Islet of Langerhans (tissue), 1 donor: ENCODE measurements at regions not wholly inside any gene's neighbourhood (a gene's known extent, or its start where the extent isn't known, plus 50 kb on each side); places are given as distances from the start of the nearest gene placed in this dataset.
"Not testable (repeated sequence)": the region's sequence is repeated elsewhere in the genome, so short reads cannot be mapped to it uniquely, and the experiment has no call there.

ENCODE experiments used
- FAIRE-seq: peaks from one replicate; lab custom pipeline; 2011; peaks lifted over from hg19 to GRCh38; lab: Jason Lieb, UNC

- no peak for FAIRE-seq
Observed at GRCh38 chr12:30345744-30346471, 349.8 kb downstream of the IPO8 start.

DNA sequence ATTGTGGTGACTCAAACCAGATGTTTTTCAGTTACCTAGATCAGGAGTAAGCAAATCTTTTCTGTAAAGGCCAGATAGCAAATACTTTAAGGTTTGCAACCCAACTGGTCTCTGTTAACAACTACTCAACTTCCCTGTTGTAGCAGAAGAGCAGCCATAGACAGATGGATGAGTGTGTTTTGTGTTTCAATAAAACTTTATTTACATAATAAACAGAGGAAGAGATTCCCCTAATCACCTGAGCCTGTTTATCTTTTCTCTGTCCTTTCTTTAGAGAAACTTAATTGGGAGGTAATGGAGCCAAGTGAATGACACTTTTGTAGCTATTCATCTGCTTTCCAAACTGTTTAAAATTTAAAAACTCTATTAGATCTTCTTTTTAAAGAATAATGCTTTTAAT, 365.1 kb downstream of the IPO8 start:
- no peak for FAIRE-seq

GRCh38 chr12:30329281-30329680, 366.4 kb downstream of the IPO8 start:
- no peak for FAIRE-seq

DNA sequence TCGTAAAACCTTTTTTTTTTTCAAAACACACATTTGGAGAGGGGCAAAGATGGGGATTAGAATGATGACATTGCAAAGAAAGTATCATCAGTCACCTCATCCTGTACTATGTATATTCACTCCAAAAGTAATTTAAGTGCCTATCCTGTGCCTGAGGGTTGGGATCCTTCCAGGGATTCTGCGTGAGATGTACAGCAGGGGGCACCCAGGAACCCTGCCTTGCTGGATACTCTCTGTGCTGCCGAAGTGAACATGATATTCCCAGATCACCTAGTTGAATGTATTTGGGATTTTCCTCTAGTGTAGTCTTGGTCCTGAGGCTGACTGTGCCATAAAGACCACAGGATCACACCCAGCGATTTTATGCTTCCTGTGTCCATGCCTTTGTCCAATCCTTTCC, 372.7 kb downstream of the IPO8 start:
- no peak for FAIRE-seq

DNA sequence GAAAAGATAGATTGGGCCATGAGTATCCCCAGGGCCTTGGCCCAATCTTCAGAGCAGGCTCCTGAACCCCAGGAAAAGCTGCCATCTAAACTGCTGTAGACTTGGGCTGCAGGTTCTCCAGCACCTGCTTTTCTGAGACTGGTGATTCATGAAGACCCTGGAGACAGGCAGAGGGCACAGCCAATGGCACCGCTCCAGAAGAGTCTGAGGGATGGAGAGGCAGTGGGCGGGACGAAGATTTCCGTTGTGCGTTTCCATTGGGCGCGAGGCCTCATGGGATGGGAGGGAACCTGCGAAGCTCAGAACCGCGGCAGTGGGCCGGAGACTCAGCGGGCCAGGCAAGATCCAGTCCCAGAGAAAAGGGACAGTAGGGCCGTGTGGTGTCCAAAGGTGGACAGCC, 375.1 kb downstream of the IPO8 start:
- no peak for FAIRE-seq

DNA sequence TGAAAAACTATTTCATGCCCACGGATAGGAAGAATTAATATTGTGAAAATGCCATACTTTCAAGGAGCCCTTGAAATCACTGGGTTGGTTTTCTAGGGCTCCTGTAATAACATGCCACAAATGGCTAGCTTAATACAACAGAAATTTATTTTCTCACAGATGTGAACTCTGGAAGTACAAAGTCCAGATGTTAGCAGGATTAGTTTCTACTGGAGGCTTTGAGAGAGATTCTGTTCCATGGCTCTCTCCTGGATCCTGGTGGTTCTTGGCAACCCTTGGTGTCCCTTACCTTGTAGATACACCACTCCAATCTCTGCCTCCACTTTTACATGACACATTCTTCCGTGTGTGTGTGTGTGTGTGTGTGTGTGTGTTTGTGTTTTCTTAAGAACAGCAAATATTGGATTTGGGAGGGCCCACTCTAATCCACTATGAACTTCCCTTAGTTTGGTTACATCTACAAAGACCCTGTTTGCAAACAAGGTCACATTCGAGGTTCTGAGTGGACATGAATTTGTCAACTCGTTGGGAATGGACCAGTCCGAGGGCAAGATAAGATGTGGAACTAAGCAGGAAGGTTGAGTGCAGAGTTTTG, 381.1 kb downstream of the IPO8 start:
- FAIRE-seq, result no peak

- FAIRE-seq, result no peak
Observed at GRCh38 chr12:30308010-30308717, 387.5 kb downstream of the IPO8 start.

- FAIRE-seq, result no peak
Observed at GRCh38 chr12:30304528-30304927, 391.1 kb downstream of the IPO8 start.

DNA sequence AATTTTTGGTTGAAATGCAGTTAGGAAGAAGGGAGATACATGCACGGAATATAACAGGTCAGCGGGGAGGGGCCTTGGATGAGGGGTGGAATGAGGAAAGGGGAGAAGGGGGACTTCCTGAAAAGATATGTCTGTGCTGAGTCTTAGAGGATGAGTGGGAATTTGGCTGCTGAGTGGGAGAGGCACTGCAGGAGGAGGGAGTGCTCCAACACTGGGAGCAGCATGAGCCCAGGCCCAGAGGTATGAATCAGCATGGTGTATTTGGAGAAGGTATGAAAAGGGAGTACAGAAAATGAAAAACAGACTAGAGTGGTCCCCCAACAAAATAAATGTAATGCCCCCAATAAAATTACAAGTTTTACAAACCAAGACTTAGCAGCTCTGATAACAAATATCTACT, 394.4 kb downstream of the IPO8 start:
- FAIRE-seq, result no peak

DNA sequence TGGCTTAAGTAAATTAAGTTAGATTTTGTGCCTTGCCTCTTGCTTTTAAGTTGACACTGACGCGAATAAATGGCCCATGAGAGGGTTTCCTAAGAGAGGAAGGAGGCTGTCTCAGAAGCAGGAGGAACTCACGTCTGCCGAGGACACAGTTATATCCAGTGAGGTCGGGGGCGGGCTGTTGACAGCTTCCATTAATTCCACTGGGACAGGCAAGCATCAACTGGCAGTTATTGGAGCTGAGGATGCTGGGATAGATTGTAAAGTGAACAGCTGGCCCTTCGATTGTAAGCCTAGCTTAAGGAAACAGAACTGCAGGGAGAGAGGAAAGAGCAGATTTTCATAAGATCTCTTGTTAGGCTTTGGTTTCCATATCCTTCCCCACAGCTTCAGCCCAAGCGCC, 399.2 kb downstream of the IPO8 start:
- FAIRE-seq, result no peak

DNA sequence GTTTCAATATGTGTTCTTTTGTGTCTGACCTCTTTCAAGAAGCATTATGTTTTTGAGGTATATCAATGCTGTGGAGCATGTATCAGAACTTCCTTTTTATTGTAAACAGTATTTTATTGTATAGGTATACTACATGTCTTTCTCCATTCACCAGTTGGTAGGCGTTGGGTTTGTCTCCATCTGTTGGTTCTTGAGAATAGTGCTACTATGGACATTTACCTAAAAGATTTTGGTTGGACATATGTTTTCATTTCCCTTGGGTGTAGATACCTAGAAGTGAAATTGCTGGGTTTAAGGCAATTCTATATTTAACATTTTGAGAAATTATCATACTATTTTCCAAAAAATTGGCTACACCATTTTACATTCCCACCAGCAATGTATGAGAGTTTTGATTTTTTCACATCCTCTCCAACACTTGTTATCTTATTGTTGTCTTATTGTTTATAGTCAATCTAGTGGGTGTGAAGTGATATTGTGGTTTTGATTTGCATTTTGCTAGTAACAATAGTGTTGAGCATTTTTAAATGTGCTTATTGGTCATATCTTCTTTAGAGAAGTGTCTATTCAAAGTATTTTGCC, 409.2 kb downstream of the IPO8 start:
- FAIRE-seq, result peak; percentile 77

DNA sequence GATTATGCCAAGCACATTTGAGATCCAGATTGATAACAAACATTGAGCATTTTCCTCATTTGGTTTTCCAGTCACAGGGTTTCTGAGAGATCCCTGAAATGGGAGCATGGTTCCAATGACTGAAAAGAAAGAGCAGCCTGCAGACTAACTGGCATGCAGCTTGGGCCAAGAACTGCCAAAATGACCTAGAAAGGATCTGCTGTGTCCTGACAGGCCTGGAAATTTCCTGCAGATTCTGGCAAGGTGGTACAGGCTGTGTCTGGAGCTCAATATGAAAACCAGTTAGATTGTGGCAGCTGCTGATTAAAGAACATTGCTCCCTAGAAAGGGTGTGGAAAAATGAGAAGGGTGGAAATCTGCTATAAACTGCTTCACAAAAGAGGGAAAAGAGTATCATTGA, 417.3 kb downstream of the IPO8 start:
- no peak for FAIRE-seq

GRCh38 chr12:30272515-30272914, 423.2 kb downstream of the IPO8 start:
- FAIRE-seq, result not testable (repeated sequence)

DNA sequence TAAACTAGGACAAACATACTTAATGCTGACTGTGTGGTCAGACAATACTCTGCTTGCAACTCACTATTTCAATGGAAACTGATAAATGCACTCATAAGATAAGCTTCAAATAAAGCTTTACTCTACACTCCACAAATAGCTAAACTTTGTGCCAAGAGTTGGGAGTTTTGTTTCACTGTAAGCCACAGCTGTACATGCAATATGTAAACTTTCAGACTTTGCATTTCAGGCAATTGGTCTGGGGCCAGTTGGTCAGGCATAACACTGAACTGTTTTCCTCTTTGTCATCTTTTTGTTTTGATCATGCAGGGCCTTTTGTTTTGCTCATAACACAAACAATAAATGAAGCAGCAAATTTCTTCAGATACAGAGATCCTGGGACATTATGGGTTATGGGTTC, 426.2 kb downstream of the IPO8 start:
- no peak for FAIRE-seq

DNA sequence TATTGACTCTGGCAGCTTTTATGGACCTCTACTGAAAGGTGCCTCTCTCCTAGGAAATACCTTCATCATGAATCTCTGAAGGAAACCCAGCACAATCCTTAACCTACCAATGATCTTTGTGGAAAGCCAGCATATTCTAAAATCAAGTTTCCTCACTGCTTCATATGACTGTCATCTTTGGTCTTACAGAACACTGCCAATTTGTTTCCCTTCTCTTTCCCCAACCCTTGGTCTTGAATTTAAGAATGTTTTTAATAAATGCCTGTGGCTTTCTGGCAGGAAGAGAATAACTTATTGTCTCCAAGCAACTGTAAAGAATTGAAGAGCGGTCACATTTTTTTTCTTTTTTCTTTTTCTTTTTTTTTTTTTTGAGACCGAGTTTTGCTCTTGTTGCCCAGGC, 427.6 kb downstream of the IPO8 start:
- no peak for FAIRE-seq

- no peak for FAIRE-seq
Observed at GRCh38 chr12:30263434-30263833, 432.2 kb downstream of the IPO8 start.

DNA sequence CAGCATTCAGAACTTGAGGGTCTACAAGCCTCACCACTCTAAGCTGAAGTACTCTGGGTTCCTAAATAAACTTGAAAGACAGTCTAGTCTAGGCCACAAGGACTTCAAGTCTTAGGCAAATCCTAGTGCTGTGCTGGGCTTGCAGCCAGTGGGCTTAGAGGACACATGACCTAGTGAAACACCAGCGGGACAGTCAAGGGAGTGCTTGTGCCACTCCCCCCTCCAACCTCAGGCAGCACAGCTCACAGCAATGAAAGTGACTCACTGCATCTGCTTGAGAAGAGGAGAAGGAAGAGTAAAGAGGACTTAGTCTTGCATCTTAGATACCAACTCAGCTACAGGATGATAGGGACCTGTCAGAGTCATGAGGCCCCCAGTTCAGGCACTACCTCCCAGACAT, 438.1 kb downstream of the IPO8 start:
- no peak for FAIRE-seq

DNA sequence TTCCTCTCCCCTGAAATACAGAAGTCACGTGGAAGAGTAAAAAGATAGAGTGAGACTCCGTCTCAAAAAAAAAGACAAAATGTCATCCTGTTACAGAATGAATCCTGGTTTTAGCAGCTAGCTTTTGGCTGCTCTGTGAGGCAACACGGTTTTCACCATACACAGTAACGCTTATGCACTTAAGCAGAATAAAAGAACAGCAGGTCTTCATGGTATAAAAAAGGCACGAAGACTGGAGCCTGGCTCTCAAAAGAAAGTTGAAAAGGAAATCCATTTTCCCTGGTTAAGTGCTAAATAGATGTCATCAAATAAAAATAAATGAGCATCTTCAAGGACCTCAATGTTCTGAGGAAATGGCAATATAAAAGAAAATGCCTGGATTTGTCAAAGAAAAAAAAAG, 444.1 kb downstream of the IPO8 start:
- no peak for FAIRE-seq

DNA sequence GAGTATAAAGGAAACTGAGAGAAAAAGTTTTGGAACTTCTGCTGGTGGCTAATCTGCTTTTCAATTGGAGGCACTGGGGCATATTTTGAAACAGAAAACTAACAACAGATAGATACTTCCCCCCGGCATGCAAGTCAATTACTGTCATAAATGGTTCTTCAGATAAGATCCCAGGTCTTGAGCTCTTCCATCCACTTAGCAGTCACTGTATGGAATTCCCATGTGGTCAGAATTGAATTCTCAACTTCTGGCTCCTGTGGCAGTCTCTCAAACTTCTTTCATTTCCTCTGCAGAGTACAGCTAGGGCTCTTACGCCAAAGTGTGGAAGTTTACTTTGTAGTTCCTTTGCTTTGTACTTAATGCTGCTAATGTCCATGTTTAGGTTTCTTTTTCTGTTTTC, 452.2 kb downstream of the IPO8 start:
- FAIRE-seq, result no peak

GRCh38 chr12:30219047-30219446, 435.3 kb upstream of the TMTC1 start:
- FAIRE-seq, result no peak

DNA sequence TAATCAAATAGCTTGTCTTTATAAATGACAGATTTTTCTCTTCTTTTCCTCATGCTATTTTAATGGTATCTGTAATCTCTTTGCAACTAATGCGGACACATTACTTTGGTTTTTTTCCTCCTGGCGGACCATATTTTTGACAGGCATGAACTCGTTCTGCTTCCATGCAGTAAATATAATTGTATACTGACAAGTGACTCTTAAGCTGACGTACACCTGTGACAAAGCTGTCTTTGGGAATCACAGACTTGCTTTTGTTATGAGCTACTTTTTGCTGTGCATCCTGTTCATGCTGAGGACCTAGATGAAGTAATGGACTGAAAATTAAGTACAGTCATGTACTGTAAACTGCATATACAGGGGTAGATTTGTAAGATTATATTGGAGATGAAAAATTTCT, 434.3 kb upstream of the TMTC1 start:
- no peak for FAIRE-seq

GRCh38 chr12:30213166-30213565, 429.4 kb upstream of the TMTC1 start:
- FAIRE-seq, result no peak

DNA sequence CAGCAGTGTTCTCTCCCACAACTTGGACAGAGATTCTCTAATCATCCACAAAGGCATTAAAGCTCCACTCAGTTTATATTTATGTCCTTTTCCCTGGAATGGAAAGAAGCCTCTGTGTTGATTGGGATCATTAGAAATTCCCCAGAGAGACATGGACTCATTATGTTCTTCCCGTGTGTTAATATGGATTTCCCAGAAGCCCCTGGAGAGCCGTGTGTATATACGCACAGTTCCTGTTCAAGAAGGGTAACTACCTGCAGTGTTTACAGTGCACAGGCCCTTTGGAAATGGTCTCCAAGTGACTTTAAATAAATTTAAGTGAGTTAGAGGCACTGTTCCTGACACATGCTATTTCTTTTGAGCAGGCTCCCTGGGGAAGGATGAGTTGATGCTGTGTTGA, 428.0 kb upstream of the TMTC1 start:
- FAIRE-seq, result no peak
